ENCODE measurements at regions not wholly inside any gene's neighbourhood (a gene's known extent, or its start where the extent isn't known, plus 50 kb on each side); places are given as distances from the start of the nearest gene placed in this dataset.

- no peak for DNase-seq (ENCODE audit: low read depth in 1 of 2, low spot score in 1 of 2)
Measured at GRCh38 chr14:104450811-104451401, 128.7 kb upstream of the C14orf180 start.

- DNase-seq (ENCODE audit: low read depth in 1 of 2, low spot score in 1 of 2) = no peak
Measured at GRCh38 chr14:104451474-104451873, 128.1 kb upstream of the C14orf180 start.

GRCh38 chr14:104458845-104459244 lies 120.7 kb upstream of the C14orf180 start:
- DNase-seq (ENCODE audit: low read depth in 1 of 2, low spot score in 1 of 2) = no peak

GRCh38 chr14:104460791-104461651 lies 118.5 kb upstream of the C14orf180 start:
- no peak for DNase-seq (ENCODE audit: low read depth in 1 of 2, low spot score in 1 of 2)

- no peak for DNase-seq (ENCODE audit: low read depth in 1 of 2, low spot score in 1 of 2)
Measured at GRCh38 chr14:104461676-104462449, 117.7 kb upstream of the C14orf180 start.

GRCh38 chr14:104462651-104463630 lies 116.6 kb upstream of the C14orf180 start:
- no peak for DNase-seq (ENCODE audit: low read depth in 1 of 2, low spot score in 1 of 2)

GRCh38 chr14:104464907-104465306 lies 114.7 kb upstream of the C14orf180 start:
- DNase-seq (ENCODE audit: low read depth in 1 of 2, low spot score in 1 of 2) = no peak

GRCh38 chr14:104465482-104466390 lies 113.8 kb upstream of the C14orf180 start:
- no peak for DNase-seq (ENCODE audit: low read depth in 1 of 2, low spot score in 1 of 2)

- DNase-seq (ENCODE audit: low read depth in 1 of 2, low spot score in 1 of 2) = no peak
Measured at GRCh38 chr14:104467236-104467635, 112.3 kb upstream of the C14orf180 start.

GRCh38 chr14:104467641-104468040 lies 111.9 kb upstream of the C14orf180 start:
- no peak for DNase-seq (ENCODE audit: low read depth in 1 of 2, low spot score in 1 of 2)

GRCh38 chr14:104469591-104469990 lies 110.0 kb upstream of the C14orf180 start:
- no peak for DNase-seq (ENCODE audit: low read depth in 1 of 2, low spot score in 1 of 2)

- no peak for DNase-seq (ENCODE audit: low read depth in 1 of 2, low spot score in 1 of 2)
Measured at GRCh38 chr14:104470588-104470987, 109.0 kb upstream of the C14orf180 start.

GRCh38 chr14:104471114-104471513 lies 108.5 kb upstream of the C14orf180 start:
- DNase-seq (ENCODE audit: low read depth in 1 of 2, low spot score in 1 of 2) = no peak

GRCh38 chr14:104472073-104472472 lies 107.5 kb upstream of the C14orf180 start:
- DNase-seq (ENCODE audit: low read depth in 1 of 2, low spot score in 1 of 2) = no peak

- DNase-seq (ENCODE audit: low read depth in 1 of 2, low spot score in 1 of 2) = no peak
Measured at GRCh38 chr14:104472536-104473243, 106.9 kb upstream of the C14orf180 start.

GRCh38 chr14:104473244-104473565 lies 106.4 kb upstream of the C14orf180 start:
- DNase-seq (ENCODE audit: low read depth in 1 of 2, low spot score in 1 of 2) = no peak

- DNase-seq (ENCODE audit: low read depth in 1 of 2, low spot score in 1 of 2) = no peak
Measured at GRCh38 chr14:104473649-104474494, 105.7 kb upstream of the C14orf180 start.

- DNase-seq (ENCODE audit: low read depth in 1 of 2, low spot score in 1 of 2) = no peak
Measured at GRCh38 chr14:104474495-104475213, 104.9 kb upstream of the C14orf180 start.

Data from activated CD4-positive, alpha-beta T cell treated with anti-CD3 and anti-CD28 coated beads, Interleukin-2, amount 50 U/mL, for 24 hours (primary cell).